ENCODE measurements at regions not wholly inside any gene's neighbourhood (a gene's known extent, or its start where the extent isn't known, plus 50 kb on each side); places are given as distances from the start of the nearest gene placed in this dataset.

DNA sequence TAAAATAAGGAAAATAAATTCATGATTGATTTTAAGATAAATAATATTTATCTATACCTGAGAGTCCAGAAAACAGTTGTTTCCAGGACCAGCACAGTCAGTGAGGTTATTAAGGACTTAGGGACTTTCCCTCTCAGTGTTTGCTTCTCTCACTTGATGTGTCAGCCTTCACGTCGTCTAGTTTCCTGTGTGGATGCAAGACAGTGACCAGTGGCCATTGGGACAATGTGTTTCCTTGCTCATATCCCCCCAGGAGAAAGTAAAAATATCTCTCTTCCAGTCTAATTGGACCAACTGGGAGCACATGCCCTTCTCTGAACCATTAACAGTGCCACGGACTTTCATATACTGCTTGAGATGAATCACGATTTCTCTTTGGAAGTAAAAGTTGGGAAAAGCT is 157.8 kb upstream of the CTNNB1 start:
- no CpG with 5 or more reads among the region's 4 CpGs for WGBS (ENCODE audit: extremely low coverage, insufficient read length, low lambda C conversion rate)
- no peaks in the 10 kb centered on the region for H3K9me3 ChIP-seq (ENCODE audit: control insufficient read depth, low read depth, low read length)
- H4K8ac ChIP-seq (replicated peaks; ENCODE audit: insufficient read length, low read depth, low read length): no peak overlapping the region
- H2BK12ac ChIP-seq (ENCODE audit: insufficient read length, low read depth, low read length): no peak overlapping the region
- no peak overlapping the region for H2BK20ac ChIP-seq (ENCODE audit: low read depth, low read length, poor library complexity, severe bottlenecking)
- H3K4me1 ChIP-seq (ENCODE audit: insufficient read depth, low read length): no peaks in the 10 kb centered on the region; the same call in 1 of the 2 replicates
- Mint-ChIP-seq H3K27me3 (ENCODE audit: low read depth) (no peaks in the 10 kb centered on the region; the same call in 1 of the 2 replicates), H3K27ac (no peak overlapping the region), H3K9me3 (peaks cover 0 to under 1% of the 10 kb centered on the region in 2 experiments; a peak in 2 of 5 replicates), H3K4me3 (no peak overlapping the region), H3K4me1 (peaks cover 13 to 18% of the 10 kb centered on the region in 2 experiments), H3K36me3 (ENCODE audit: insufficient read depth in 1 of 3, low read depth in 3 of 3) (no peaks in the 10 kb centered on the region; a peak in 1 of 7 replicates)
- no peak overlapping the region for H3K14ac ChIP-seq (ENCODE audit: insufficient read depth, low read length)
- no peak overlapping the region for H4K91ac ChIP-seq (ENCODE audit: insufficient read length, low read depth, low read length)
- no peak for DNase-seq
- H3K79me2 ChIP-seq (ENCODE audit: insufficient read depth, low read length): no peaks in the 10 kb centered on the region
- no peak overlapping the region for H2BK5ac ChIP-seq (ENCODE audit: insufficient read length, low read length)
- no peak overlapping the region for H3K9ac ChIP-seq (ENCODE audit: extremely low read depth, insufficient read length, low read length)
- no peak overlapping the region for H2BK15ac ChIP-seq (ENCODE audit: low read depth, low read length)
- no peaks in the 10 kb centered on the region for H4K20me1 ChIP-seq (ENCODE audit: control insufficient read depth, insufficient read depth, insufficient read length)
- no peaks in the 10 kb centered on the region for H3K79me1 ChIP-seq (ENCODE audit: insufficient read depth, low read depth, low read length, poor library complexity, severe bottlenecking)
- H2BK120ac ChIP-seq (ENCODE audit: low read depth, low read length, poor library complexity, severe bottlenecking): no peak overlapping the region
- no peak overlapping the region for H2AFZ ChIP-seq (ENCODE audit: low read length)
- no peak overlapping the region for H4K5ac ChIP-seq (ENCODE audit: insufficient read length, low read depth, low read length)
- no peak overlapping the region for H3K4ac ChIP-seq (ENCODE audit: low read depth, low read length)
- H3K27me3 ChIP-seq (ENCODE audit: insufficient read depth, low read length): no peaks in the 10 kb centered on the region
- H3K18ac ChIP-seq (ENCODE audit: insufficient read length, low read depth, low read length): no peak overlapping the region
- H3K4me2 ChIP-seq (ENCODE audit: insufficient read depth, insufficient read length, low read length): no peak overlapping the region
- H3K56ac ChIP-seq (ENCODE audit: insufficient read length, low read depth, low read length): no peak overlapping the region
- no peak overlapping the region for H3T11ph ChIP-seq (ENCODE audit: low read length)
- no peaks in the 10 kb centered on the region for H3K23me2 ChIP-seq (ENCODE audit: insufficient read length, low read depth, low read length, poor library complexity, severe bottlenecking)
- H3K23ac ChIP-seq (ENCODE audit: insufficient read length, low read depth, low read length): no peak overlapping the region
- TF ChIP-seq, protein P1, sequence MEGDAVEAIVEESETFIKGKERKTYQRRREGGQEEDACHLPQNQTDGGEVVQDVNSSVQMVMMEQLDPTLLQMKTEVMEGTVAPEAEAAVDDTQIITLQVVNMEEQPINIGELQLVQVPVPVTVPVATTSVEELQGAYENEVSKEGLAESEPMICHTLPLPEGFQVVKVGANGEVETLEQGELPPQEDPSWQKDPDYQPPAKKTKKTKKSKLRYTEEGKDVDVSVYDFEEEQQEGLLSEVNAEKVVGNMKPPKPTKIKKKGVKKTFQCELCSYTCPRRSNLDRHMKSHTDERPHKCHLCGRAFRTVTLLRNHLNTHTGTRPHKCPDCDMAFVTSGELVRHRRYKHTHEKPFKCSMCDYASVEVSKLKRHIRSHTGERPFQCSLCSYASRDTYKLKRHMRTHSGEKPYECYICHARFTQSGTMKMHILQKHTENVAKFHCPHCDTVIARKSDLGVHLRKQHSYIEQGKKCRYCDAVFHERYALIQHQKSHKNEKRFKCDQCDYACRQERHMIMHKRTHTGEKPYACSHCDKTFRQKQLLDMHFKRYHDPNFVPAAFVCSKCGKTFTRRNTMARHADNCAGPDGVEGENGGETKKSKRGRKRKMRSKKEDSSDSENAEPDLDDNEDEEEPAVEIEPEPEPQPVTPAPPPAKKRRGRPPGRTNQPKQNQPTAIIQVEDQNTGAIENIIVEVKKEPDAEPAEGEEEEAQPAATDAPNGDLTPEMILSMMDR (conservative IDR thresholded peaks at IDR 0.05): no peak
- no peak overlapping the region for H3K27ac ChIP-seq (ENCODE audit: insufficient read length, low read depth, low read length)
- H2AK5ac ChIP-seq (ENCODE audit: insufficient read length, low read length): no peak overlapping the region

Data from H9 (cell line).